GM18517 (cell line): ENCODE measurements at regions not wholly inside any gene's neighbourhood (a gene's known extent, or its start where the extent isn't known, plus 50 kb on each side); places are given as distances from the start of the nearest gene placed in this dataset.

ENCODE experiments used
- ATAC-seq: cut with Tn5 transposase; IDR thresholded peaks from one replicate; pipeline ENCODE4 v1.9.1; 2021; ENCODE audit warnings: mild to moderate bottlenecking, moderate library complexity; ENCODE audit not compliant: unreplicated experiment

- no peak for ATAC-seq
Observed at GRCh38 chr5:135220394-135221186, 178.4 kb downstream of the MACROH2A1 start.

GRCh38 chr5:135219868-135220267 is 179.2 kb downstream of the MACROH2A1 start:
- no peak for ATAC-seq

- no peak for ATAC-seq
Observed at GRCh38 chr5:135218790-135219568, 180.1 kb downstream of the MACROH2A1 start.

GRCh38 chr5:135218486-135218755 is 180.6 kb downstream of the MACROH2A1 start:
- ATAC-seq: no peak

- no peak for ATAC-seq
Observed at GRCh38 chr5:135217669-135218485, 181.2 kb downstream of the MACROH2A1 start.

GRCh38 chr5:135216471-135217343 is 182.3 kb downstream of the MACROH2A1 start:
- ATAC-seq: no peak

GRCh38 chr5:135215617-135216470 is 181.8 kb upstream of the PITX1 start:
- no peak for ATAC-seq

GRCh38 chr5:135214897-135215616 is 181.0 kb upstream of the PITX1 start:
- ATAC-seq: no peak

- ATAC-seq: no peak
Observed at GRCh38 chr5:135213466-135214239, 179.6 kb upstream of the PITX1 start.

GRCh38 chr5:135213027-135213386 is 179.0 kb upstream of the PITX1 start:
- no peak for ATAC-seq

- no peak for ATAC-seq
Observed at GRCh38 chr5:135212361-135213026, 178.5 kb upstream of the PITX1 start.

GRCh38 chr5:135211791-135212190 is 177.8 kb upstream of the PITX1 start:
- ATAC-seq: no peak

GRCh38 chr5:135211083-135211790 is 177.2 kb upstream of the PITX1 start:
- ATAC-seq: no peak

GRCh38 chr5:135210286-135211055 is 176.4 kb upstream of the PITX1 start:
- no peak for ATAC-seq

GRCh38 chr5:135208903-135209721 is 175.1 kb upstream of the PITX1 start:
- no peak for ATAC-seq

- ATAC-seq: no peak
Observed at GRCh38 chr5:135208555-135208902, 174.5 kb upstream of the PITX1 start.
